ENCODE measurements at regions not wholly inside any gene's neighbourhood (a gene's known extent, or its start where the extent isn't known, plus 50 kb on each side); places are given as distances from the start of the nearest gene placed in this dataset.

GRCh38 chr4:22921936-22922335 lies 229.2 kb downstream of the GBA3 start:
- Mint-ChIP-seq H3K27me3 (ENCODE audit: low read depth) (no peaks in the 10 kb centered on the region), H3K27ac (no peak overlapping the region)

More at GRCh38 chr4:22921936-22922335, 229.2 kb downstream of the GBA3 start:
- Histone ChIP-seq H3K79me1 (ENCODE audit: insufficient read depth, low read depth, low read length, poor library complexity, severe bottlenecking) (no peaks in the 10 kb centered on the region), H2BK120ac (ENCODE audit: low read depth, low read length, poor library complexity, severe bottlenecking) (no peak overlapping the region), H4K91ac (ENCODE audit: insufficient read length, low read depth, low read length) (no peak overlapping the region), H3K23ac (ENCODE audit: insufficient read length, low read depth, low read length) (no peak overlapping the region), H3K23me2 (ENCODE audit: insufficient read length, low read depth, low read length, poor library complexity, severe bottlenecking) (no peaks in the 10 kb centered on the region), H3K27me3 (ENCODE audit: insufficient read depth, low read length) (no peaks in the 10 kb centered on the region), H2AFZ (ENCODE audit: low read length) (no peak overlapping the region), H4K8ac (replicated peaks; ENCODE audit: insufficient read length, low read depth, low read length) (no peak overlapping the region), H3K4ac (ENCODE audit: low read depth, low read length) (no peak overlapping the region), H4K20me1 (ENCODE audit: control insufficient read depth, insufficient read depth, insufficient read length) (no peaks in the 10 kb centered on the region), H3K9ac (ENCODE audit: extremely low read depth, insufficient read length, low read length) (no peak overlapping the region), H3K14ac (ENCODE audit: insufficient read depth, low read length) (no peak overlapping the region), H3K4me2 (ENCODE audit: insufficient read depth, insufficient read length, low read length) (no peak overlapping the region), H3K9me3 (ENCODE audit: control insufficient read depth, low read depth, low read length) (no peaks in the 10 kb centered on the region), H3K18ac (ENCODE audit: insufficient read length, low read depth, low read length) (no peak overlapping the region), H2BK12ac (ENCODE audit: insufficient read length, low read depth, low read length) (no peak overlapping the region), H2BK20ac (ENCODE audit: low read depth, low read length, poor library complexity, severe bottlenecking) (no peak overlapping the region), H4K5ac (ENCODE audit: insufficient read length, low read depth, low read length) (no peak overlapping the region), H2BK15ac (ENCODE audit: low read depth, low read length) (no peak overlapping the region), H3K4me1 (ENCODE audit: insufficient read depth, low read length) (no peaks in the 10 kb centered on the region), H3K79me2 (ENCODE audit: insufficient read depth, low read length) (no peaks in the 10 kb centered on the region), H3K56ac (ENCODE audit: insufficient read length, low read depth, low read length) (no peak overlapping the region), H3T11ph (ENCODE audit: low read length) (no peak overlapping the region), H2AK5ac (ENCODE audit: insufficient read length, low read length) (no peak overlapping the region), H3K27ac (ENCODE audit: insufficient read length, low read depth, low read length) (no peak overlapping the region), H2BK5ac (ENCODE audit: insufficient read length, low read length) (no peak overlapping the region)
- DNase-seq: no peak
- peaks cover under 1 to 4% of the 10 kb centered on the region in 2 experiments; a peak in 3 of 4 replicates for H3K4me1 Mint-ChIP-seq
- peaks cover 8 to 20% of the 10 kb centered on the region in 2 experiments; a peak in 4 of 5 replicates for H3K9me3 Mint-ChIP-seq
- peaks cover 5 to 6% (median 6%) of the 10 kb centered on the region in 3 experiments; a peak in 6 of 7 replicates for H3K36me3 Mint-ChIP-seq (ENCODE audit: insufficient read depth in 1 of 3, low read depth in 3 of 3)
- no peak for TF ChIP-seq CTCF (conservative IDR thresholded peaks at IDR 0.05)
- whole genome bisulfite sequencing (ENCODE audit: extremely low coverage, insufficient read length, low lambda C conversion rate): no CpG with 5 or more reads among the region's 5 CpGs
- no peak overlapping the region for H3K4me3 Mint-ChIP-seq
